Stomach (tissue), 4 donors: ENCODE measurements at regions not wholly inside any gene's neighbourhood (a gene's known extent, or its start where the extent isn't known, plus 50 kb on each side); places are given as distances from the start of the nearest gene placed in this dataset.

Experiments used
- CTCF ChIP-seq, 7 experiments: fragments of 450-650 bp in 4 of 7; fragments of 200-600 bp in 3 of 7; sonication (generic) in 3 of 7; IDR thresholded peaks; one replicate each; pipeline ENCODE4 v1.5.1; 2016 to 2019; ENCODE audit warnings: antibody characterized with exemption in 7 of 7, control low read depth in 2 of 7, mild to moderate bottlenecking in 1 of 7
- POLR2A ChIP-seq, 4 donors: fragments of 450-650 bp; IDR thresholded peaks; one replicate each; pipeline ENCODE4 v1.6.1; 2016; ENCODE audit warnings: antibody characterized with exemption in 4 of 4, control low read depth in 2 of 4, mild to moderate bottlenecking in 1 of 4, moderate library complexity in 1 of 4

- TF ChIP-seq POLR2A (IDR thresholded peaks at IDR 0.05), result no peak
- no peak for TF ChIP-seq CTCF (IDR thresholded peaks at IDR 0.05)
Observed at GRCh38 chr3:113156816-113157333, 54.5 kb upstream of the BOC start.
